GM19035 (cell line): ENCODE measurements at regions not wholly inside any gene's neighbourhood (a gene's known extent, or its start where the extent isn't known, plus 50 kb on each side); places are given as distances from the start of the nearest gene placed in this dataset.

ENCODE experiments used
- ATAC-seq: cut with Tn5 transposase; IDR thresholded peaks from one replicate; pipeline ENCODE4 v1.9.1; 2021; ENCODE audit not compliant: unreplicated experiment

DNA sequence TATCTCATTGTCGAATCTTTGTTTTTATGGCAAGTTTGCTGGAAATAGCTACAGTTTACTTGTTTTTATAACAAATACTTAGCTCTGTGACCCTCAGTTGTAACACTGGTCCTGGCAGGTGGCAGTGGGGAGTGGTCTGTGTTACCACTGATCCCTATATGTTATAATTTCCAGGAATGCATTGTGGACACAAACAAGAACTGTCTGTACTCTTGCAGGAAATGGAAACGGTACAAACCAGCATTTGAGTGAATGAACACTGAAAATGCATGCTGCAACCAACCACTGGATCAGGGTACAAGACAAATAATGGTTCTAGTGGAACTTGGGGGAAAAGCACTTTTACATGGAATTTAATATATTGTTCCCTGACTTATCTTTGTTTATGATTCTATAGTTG is 66.5 kb upstream of the PJA2 start:
- no peak for ATAC-seq

DNA sequence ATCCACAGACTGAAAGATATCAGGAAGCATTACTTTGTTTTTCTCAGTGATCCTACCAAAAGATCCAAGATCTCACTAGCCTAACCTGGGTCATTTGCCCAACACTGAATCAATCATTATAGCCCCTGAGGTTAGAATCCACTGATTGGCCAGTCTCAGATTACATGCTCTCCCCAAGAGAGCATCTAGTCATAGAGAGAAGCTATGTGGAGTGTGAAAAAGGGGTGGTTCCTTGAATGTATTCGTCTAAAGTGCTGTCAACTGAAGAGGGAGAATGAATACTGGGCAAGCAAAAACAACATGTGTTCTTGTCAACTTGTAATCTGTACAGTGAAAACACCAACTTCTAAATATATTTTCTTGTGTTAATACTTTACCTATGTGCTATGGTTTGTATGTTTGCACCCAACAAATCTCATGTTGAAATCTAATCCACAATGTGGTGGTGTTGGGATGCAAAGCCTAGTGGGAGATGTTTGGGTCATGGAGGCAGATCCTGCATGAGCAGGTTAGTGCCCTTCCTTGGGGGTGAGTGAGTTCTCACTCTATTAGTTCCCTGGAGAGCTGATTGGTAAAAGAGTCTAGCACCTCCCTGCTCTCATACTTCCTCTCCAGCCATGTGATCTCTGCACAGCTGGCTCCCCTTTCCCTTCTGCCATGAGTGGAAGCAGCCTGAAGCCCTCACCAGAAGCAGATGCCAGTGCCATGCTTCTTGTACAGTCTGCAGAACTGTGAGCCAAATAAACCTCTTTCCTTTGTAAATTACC is 60.3 kb upstream of the PJA2 start:
- no peak for ATAC-seq

DNA sequence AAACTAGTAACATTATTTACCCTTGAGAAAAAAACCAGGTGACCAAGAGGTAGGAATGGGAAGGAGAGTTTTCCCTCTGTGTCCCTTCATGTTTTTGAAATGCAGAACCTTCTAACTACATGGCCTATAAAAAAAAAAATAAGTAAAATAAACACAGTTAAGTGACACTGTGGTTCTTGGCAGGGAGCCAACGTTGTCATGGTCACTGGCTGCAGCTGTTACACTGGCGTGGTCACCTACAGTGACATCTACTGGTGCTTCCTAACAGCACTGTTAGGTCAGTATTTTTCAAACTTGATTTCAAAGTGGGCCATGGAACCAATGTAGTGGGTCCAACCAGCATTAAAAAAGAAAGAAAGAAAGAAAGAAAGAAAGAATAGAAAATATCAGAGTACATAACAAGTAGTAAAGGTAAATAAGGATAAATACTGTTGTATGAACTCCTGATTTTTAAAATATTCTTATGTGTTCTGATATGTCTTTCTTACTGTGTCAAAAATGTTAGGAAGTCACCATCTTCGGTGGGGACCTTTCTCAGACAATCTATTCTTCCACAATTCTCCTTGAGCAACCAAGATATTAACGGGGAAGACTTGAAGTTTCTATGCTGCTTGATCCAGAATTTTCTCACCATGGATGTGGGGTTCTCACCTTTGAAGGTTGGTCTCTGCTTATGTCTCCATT is 59.1 kb upstream of the PJA2 start:
- ATAC-seq, result peak; percentile 98

GRCh38 chr5:109468288-109468676 is 58.5 kb upstream of the PJA2 start:
- ATAC-seq, result no peak

GRCh38 chr5:109467058-109467457 is 57.3 kb upstream of the PJA2 start:
- ATAC-seq, result no peak
